ENCODE measurements at regions not wholly inside any gene's neighbourhood (a gene's known extent, or its start where the extent isn't known, plus 50 kb on each side); places are given as distances from the start of the nearest gene placed in this dataset.

DNA sequence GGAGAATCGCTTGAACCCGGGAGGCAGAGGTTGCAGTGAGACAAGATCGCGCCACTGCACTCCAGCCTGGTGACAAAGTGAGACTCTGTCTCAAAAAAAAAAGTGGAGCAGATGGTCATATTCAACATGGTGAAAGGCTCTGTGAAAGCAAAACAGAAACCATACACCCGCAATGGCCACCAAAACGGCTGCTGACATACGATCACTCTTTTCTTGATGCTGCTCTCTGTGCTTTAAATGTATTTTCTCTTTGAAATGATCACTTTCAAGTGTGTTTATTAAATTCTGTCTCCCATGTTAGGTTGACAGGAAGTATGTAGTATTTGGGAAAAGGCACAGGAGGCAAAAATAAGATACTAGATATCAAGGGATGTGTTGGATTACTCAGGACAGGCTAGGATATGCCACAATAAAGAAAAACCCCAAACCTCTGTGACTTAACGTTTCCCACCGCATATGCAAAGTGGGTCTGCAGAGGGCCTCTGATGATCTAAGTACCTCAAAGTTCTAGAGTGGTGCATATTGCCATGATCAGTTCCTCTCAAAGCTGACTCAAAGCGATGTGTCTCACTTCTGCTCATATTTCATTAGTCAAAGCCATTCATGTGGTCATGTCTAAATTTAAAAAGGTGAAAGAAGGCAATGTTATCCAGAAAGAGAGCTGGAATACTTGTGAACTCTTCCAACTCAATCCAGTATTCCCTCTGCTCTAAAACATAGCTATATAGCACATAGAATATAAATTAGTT, 155.1 kb upstream of the SOX4 start:
- TF ChIP-seq, protein P1, sequence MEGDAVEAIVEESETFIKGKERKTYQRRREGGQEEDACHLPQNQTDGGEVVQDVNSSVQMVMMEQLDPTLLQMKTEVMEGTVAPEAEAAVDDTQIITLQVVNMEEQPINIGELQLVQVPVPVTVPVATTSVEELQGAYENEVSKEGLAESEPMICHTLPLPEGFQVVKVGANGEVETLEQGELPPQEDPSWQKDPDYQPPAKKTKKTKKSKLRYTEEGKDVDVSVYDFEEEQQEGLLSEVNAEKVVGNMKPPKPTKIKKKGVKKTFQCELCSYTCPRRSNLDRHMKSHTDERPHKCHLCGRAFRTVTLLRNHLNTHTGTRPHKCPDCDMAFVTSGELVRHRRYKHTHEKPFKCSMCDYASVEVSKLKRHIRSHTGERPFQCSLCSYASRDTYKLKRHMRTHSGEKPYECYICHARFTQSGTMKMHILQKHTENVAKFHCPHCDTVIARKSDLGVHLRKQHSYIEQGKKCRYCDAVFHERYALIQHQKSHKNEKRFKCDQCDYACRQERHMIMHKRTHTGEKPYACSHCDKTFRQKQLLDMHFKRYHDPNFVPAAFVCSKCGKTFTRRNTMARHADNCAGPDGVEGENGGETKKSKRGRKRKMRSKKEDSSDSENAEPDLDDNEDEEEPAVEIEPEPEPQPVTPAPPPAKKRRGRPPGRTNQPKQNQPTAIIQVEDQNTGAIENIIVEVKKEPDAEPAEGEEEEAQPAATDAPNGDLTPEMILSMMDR (IDR thresholded peaks at IDR 0.05): no peak
- TF ChIP-seq EP300 (IDR thresholded peaks at IDR 0.05): no peak
- TF ChIP-seq POLR2AphosphoS5 (IDR thresholded peaks at IDR 0.05): no peak
- no peak for TF ChIP-seq POLR2A (IDR thresholded peaks at IDR 0.05)
